ENCODE measurements at regions not wholly inside any gene's neighbourhood (a gene's known extent, or its start where the extent isn't known, plus 50 kb on each side); places are given as distances from the start of the nearest gene placed in this dataset.

- TF ChIP-seq CTCF (IDR thresholded peaks at IDR 0.05) (no peak), POLR2A (IDR thresholded peaks at IDR 0.05) (no peak)
Observed at GRCh38 chr12:75670216-75670615, 158.8 kb upstream of the KRR1 start.

Measured in thyroid gland (tissue), 4 donors.